H9 (cell line): ENCODE measurements at regions not wholly inside any gene's neighbourhood (a gene's known extent, or its start where the extent isn't known, plus 50 kb on each side); places are given as distances from the start of the nearest gene placed in this dataset.

Experiments
- DNase-seq: peaks from one replicate; pipeline ENCODE4 v3.0.0-alpha.2; 2017
- H2AFZ ChIP-seq: one replicate; pipeline ENCODE4 v1.6.1; 2013; ENCODE audit warnings: mild to moderate bottlenecking, low read length, control low read depth, moderate library complexity
- H2AK5ac ChIP-seq: 2 replicates; pipeline ENCODE4 v1.6.1; 2013; ENCODE audit warnings: low read length, control low read depth, mixed read lengths; ENCODE audit not compliant: insufficient read length
- H2BK120ac ChIP-seq: one replicate; pipeline ENCODE4 v1.6.1; 2013; ENCODE audit warnings: low read depth, mild to moderate bottlenecking, low read length, control low read depth, inconsistent platforms; ENCODE audit not compliant: poor library complexity, severe bottlenecking
- H2BK12ac ChIP-seq: 2 replicates; pipeline ENCODE4 v1.6.1; 2013; ENCODE audit warnings: low read length, control low read depth, mixed read lengths, low read depth; ENCODE audit not compliant: insufficient read length
- H2BK15ac ChIP-seq: 2 replicates; pipeline ENCODE4 v1.6.1; 2013; ENCODE audit warnings: low read depth, low read length, control low read depth
- H2BK20ac ChIP-seq: one replicate; pipeline ENCODE4 v1.6.1; 2013; ENCODE audit warnings: low read depth, mild to moderate bottlenecking, low read length, control low read depth, inconsistent platforms; ENCODE audit not compliant: poor library complexity, severe bottlenecking
- H2BK5ac ChIP-seq: 2 replicates; pipeline ENCODE4 v1.6.1; 2013; ENCODE audit warnings: low read length, control low read depth, mixed read lengths; ENCODE audit not compliant: insufficient read length
- H3K14ac ChIP-seq: 2 replicates; pipeline ENCODE4 v1.6.1; 2013; ENCODE audit warnings: low read length, control low read depth; ENCODE audit not compliant: insufficient read depth
- H3K18ac ChIP-seq: 2 replicates; pipeline ENCODE4 v1.6.1; 2013; ENCODE audit warnings: low read depth, mild to moderate bottlenecking, mixed read lengths, low read length, control low read depth; ENCODE audit not compliant: insufficient read length
- H3K23ac ChIP-seq: 2 replicates; pipeline ENCODE4 v1.6.1; 2013; ENCODE audit warnings: low read length, control low read depth, mixed read lengths, low read depth; ENCODE audit not compliant: insufficient read length
- H3K23me2 ChIP-seq: 2 replicates; pipeline ENCODE4 v1.6.1; 2013; ENCODE audit warnings: low read depth, mild to moderate bottlenecking, mixed read lengths, low read length, control low read depth; ENCODE audit not compliant: insufficient read length, poor library complexity, severe bottlenecking
- H3K27ac ChIP-seq: 2 replicates; pipeline ENCODE4 v1.5.1; 2013; ENCODE audit warnings: low read length, control low read depth, mixed read lengths, low read depth; ENCODE audit not compliant: insufficient read length
- H3K27me3 ChIP-seq: 2 replicates; pipeline ENCODE4 v1.6.1; 2013; ENCODE audit warnings: low read length, control low read depth, inconsistent platforms; ENCODE audit not compliant: insufficient read depth
- H3K4ac ChIP-seq: 2 replicates; pipeline ENCODE4 v1.6.1; 2013; ENCODE audit warnings: low read depth, mild to moderate bottlenecking, control low read depth, inconsistent platforms, low read length, moderate library complexity
- H3K4me1 ChIP-seq: 2 replicates; pipeline ENCODE4 v1.6.1; 2013; ENCODE audit warnings: low read length, control low read depth, inconsistent platforms; ENCODE audit not compliant: insufficient read depth
- H3K4me2 ChIP-seq: 2 replicates; pipeline ENCODE4 v1.6.1; 2013; ENCODE audit warnings: low read length, control low read depth, mixed read lengths; ENCODE audit not compliant: insufficient read length, insufficient read depth
- H3K56ac ChIP-seq: 2 replicates; pipeline ENCODE4 v1.6.1; 2013; ENCODE audit warnings: low read depth, mild to moderate bottlenecking, mixed read lengths, low read length, control low read depth; ENCODE audit not compliant: insufficient read length
- H3K79me1 ChIP-seq: 2 replicates; pipeline ENCODE4 v1.6.1; 2013; ENCODE audit warnings: low read depth, mild to moderate bottlenecking, moderate library complexity, low read length, control low read depth, inconsistent platforms; ENCODE audit not compliant: insufficient read depth, poor library complexity, severe bottlenecking
- H3K79me2 ChIP-seq: 2 replicates; pipeline ENCODE4 v1.6.1; 2013; ENCODE audit warnings: low read length, control low read depth, inconsistent platforms; ENCODE audit not compliant: insufficient read depth
- H3K9ac ChIP-seq: 2 replicates; pipeline ENCODE4 v1.6.1; 2013; ENCODE audit warnings: low read length, control low read depth, mixed read lengths; ENCODE audit not compliant: insufficient read length; ENCODE audit errors: extremely low read depth
- H3K9me3 ChIP-seq: one replicate; pipeline ENCODE4 v1.6.1; 2013; ENCODE audit warnings: low read depth, low read length, inconsistent platforms; ENCODE audit not compliant: control insufficient read depth
- H3T11ph ChIP-seq: one replicate; pipeline ENCODE4 v1.6.1; 2013; ENCODE audit warnings: mild to moderate bottlenecking, low read length, control low read depth, inconsistent platforms
- H4K20me1 ChIP-seq: one replicate; pipeline ENCODE4 v1.6.1; 2013; ENCODE audit not compliant: control insufficient read depth, insufficient read length, insufficient read depth
- H4K5ac ChIP-seq: 2 replicates; pipeline ENCODE4 v1.6.1; 2013; ENCODE audit warnings: low read depth, mild to moderate bottlenecking, mixed read lengths, low read length, control low read depth; ENCODE audit not compliant: insufficient read length
- H4K8ac ChIP-seq: replicated peaks from 2 replicates; pipeline ENCODE4 v1.6.1; 2013; ENCODE audit warnings: low read length, control low read depth, mixed read lengths, low read depth; ENCODE audit not compliant: insufficient read length
- H4K91ac ChIP-seq: 2 replicates; pipeline ENCODE4 v1.6.1; 2013; ENCODE audit warnings: low read depth, mild to moderate bottlenecking, moderate library complexity, mixed read lengths, low read length, control low read depth; ENCODE audit not compliant: insufficient read length
- H3K27ac Mint-ChIP-seq, 3 experiments: 2 replicates in 2 of 3; 3 replicates in 1 of 3; pipeline ENCODE4 v1.8.0; 2020 to 2021; ENCODE audit warnings: mixed read lengths in 3 of 3, mild to moderate bottlenecking in 1 of 3, moderate library complexity in 1 of 3
- H3K27me3 Mint-ChIP-seq: 2 replicates; pipeline ENCODE4 v1.8.0; 2021; ENCODE audit warnings: low read depth, mild to moderate bottlenecking, moderate library complexity, mixed read lengths
- H3K36me3 Mint-ChIP-seq, 3 experiments: 2 replicates in 2 of 3; 3 replicates in 1 of 3; pipeline ENCODE4 v1.8.0; 2020 to 2021; ENCODE audit warnings: low read depth in 3 of 3, mixed read lengths in 3 of 3; ENCODE audit not compliant: insufficient read depth in 1 of 3
- H3K4me1 Mint-ChIP-seq, 2 experiments: 2 replicates each; pipeline ENCODE4 v1.8.0; 2020; ENCODE audit warnings: mixed read lengths in 2 of 2
- H3K4me3 Mint-ChIP-seq, 2 experiments: 2 replicates in 1 of 2; 3 replicates in 1 of 2; pipeline ENCODE4 v1.8.0; 2020 to 2021; ENCODE audit warnings: mild to moderate bottlenecking in 2 of 2, mixed read lengths in 2 of 2, moderate library complexity in 1 of 2
- H3K9me3 Mint-ChIP-seq, 2 experiments: 2 replicates in 1 of 2; 3 replicates in 1 of 2; pipeline ENCODE4 v1.8.0; 2020; ENCODE audit warnings: mild to moderate bottlenecking in 2 of 2, mixed read lengths in 2 of 2, moderate library complexity in 1 of 2
- WGBS: extraction: QIAGEN DNeasy Blood & Tissue Kit; methylation state at CpG from one replicate; pipeline ENCODE4 v1.1.7; 2013; ENCODE audit warnings: missing lambda C conversion rate, low lambda C conversion rate, mixed read lengths; ENCODE audit not compliant: insufficient read length; ENCODE audit errors: extremely low coverage; 5-methylcytosine and 5-hydroxymethylcytosine counted together
- TF ChIP-seq, protein P1 (sequence below): fragments of 200-600 bp; sonication (generic); conservative IDR thresholded peaks from 3 replicates; pipeline ENCODE4 v1.8.0; 2021; ENCODE audit warnings: antibody characterized with exemption, mild to moderate bottlenecking

DNA sequence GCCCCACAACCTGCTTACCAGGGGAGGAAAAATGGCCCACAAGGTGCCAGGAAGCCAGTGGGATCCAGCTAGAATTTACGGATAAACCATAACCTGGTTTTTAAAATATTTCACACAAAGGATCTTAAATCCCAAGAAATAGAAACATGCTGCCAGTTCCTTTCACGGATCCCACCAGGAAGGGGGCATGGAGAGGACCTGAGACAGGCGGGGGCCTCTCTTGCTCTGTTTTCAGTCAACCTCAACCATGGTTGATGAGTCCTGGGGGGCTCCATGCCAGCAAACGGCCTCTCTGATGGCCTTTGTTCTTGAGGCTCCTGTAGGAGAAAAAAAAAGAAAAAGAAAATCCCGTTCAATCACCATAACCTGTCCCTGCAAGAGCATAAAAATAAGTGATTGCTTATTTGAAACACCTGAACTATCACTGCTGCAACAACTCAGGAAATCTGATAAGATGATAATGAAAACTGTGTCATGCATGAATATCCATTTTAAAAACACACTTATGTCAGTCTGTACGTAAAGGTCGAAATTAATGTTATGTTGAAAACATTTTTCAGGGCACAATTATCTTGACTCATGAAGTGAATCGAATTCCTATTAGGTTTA, 125.8 kb upstream of the CST7 start:
- H3K9ac ChIP-seq = no peak overlapping the region
- no peak overlapping the region for H2BK15ac ChIP-seq
- no peaks in the 10 kb centered on the region for H3K79me2 ChIP-seq
- no peak overlapping the region for H3K27ac ChIP-seq
- no peak overlapping the region for H2BK12ac ChIP-seq
- no peak overlapping the region for H3K4me3 Mint-ChIP-seq
- no peak overlapping the region for H3K4me2 ChIP-seq
- no peak overlapping the region for H3K23ac ChIP-seq
- H3K79me1 ChIP-seq = no peaks in the 10 kb centered on the region
- H4K5ac ChIP-seq = no peak overlapping the region
- DNase-seq = peak; percentile 3
- H3K27me3 ChIP-seq = no peaks in the 10 kb centered on the region
- H3K27ac Mint-ChIP-seq = no peak overlapping the region
- H2AFZ ChIP-seq = no peak overlapping the region
- no peaks in the 10 kb centered on the region for H3K27me3 Mint-ChIP-seq
- H2BK5ac ChIP-seq = no peak overlapping the region
- no peak overlapping the region for H2BK120ac ChIP-seq
- no peak overlapping the region for H2AK5ac ChIP-seq
- H4K91ac ChIP-seq = no peak overlapping the region
- H3K56ac ChIP-seq = no peak overlapping the region
- no peaks in the 10 kb centered on the region for H3K4me1 ChIP-seq
- no peak overlapping the region for H4K8ac ChIP-seq
- TF ChIP-seq, protein P1, sequence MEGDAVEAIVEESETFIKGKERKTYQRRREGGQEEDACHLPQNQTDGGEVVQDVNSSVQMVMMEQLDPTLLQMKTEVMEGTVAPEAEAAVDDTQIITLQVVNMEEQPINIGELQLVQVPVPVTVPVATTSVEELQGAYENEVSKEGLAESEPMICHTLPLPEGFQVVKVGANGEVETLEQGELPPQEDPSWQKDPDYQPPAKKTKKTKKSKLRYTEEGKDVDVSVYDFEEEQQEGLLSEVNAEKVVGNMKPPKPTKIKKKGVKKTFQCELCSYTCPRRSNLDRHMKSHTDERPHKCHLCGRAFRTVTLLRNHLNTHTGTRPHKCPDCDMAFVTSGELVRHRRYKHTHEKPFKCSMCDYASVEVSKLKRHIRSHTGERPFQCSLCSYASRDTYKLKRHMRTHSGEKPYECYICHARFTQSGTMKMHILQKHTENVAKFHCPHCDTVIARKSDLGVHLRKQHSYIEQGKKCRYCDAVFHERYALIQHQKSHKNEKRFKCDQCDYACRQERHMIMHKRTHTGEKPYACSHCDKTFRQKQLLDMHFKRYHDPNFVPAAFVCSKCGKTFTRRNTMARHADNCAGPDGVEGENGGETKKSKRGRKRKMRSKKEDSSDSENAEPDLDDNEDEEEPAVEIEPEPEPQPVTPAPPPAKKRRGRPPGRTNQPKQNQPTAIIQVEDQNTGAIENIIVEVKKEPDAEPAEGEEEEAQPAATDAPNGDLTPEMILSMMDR = no peak
- no peak overlapping the region for H3T11ph ChIP-seq
- no peaks in the 10 kb centered on the region; a peak in 1 of 5 replicates for H3K9me3 Mint-ChIP-seq
- H3K36me3 Mint-ChIP-seq = no peaks in the 10 kb centered on the region
- no peaks in the 10 kb centered on the region for H4K20me1 ChIP-seq
- H3K9me3 ChIP-seq = no peaks in the 10 kb centered on the region
- no peaks in the 10 kb centered on the region for H3K4me1 Mint-ChIP-seq
- no CpG with 5 or more reads among the region's 8 CpGs for WGBS
- no peak overlapping the region for H2BK20ac ChIP-seq
- no peak overlapping the region for H3K4ac ChIP-seq
- no peaks in the 10 kb centered on the region for H3K23me2 ChIP-seq
- no peak overlapping the region for H3K18ac ChIP-seq
- no peak overlapping the region for H3K14ac ChIP-seq
